HCT116 (cell line): ENCODE measurements at regions not wholly inside any gene's neighbourhood (a gene's known extent, or its start where the extent isn't known, plus 50 kb on each side); places are given as distances from the start of the nearest gene placed in this dataset.

Experiments
- ATAC-seq: fragments of 200-7000 bp; cut with Tn5 transposase; 2 replicates; pipeline ENCODE4 v1.9.1; 2020; ENCODE audit warnings: mild to moderate bottlenecking, moderate library complexity
- BruUV-seq: library from RNA; stranded (reverse); fragments of 400-500 nt; replicated peaks from 2 replicates; lab custom pipeline; 2021; lab: Mats Ljungman, UMichigan
- CTCF ChIA-PET: fragments of 300-600 bp; sonication (Branson Sonifier 250); formaldehyde crosslinking; loops from one replicate; lab custom pipeline; 2021; ENCODE audit warnings: antibody characterized with exemption; lab: Charles Lee
- POLR2A ChIA-PET: fragments of 300-600, 350-600 bp; sonication (Branson Sonifier 250); formaldehyde crosslinking; loops from one replicate; lab custom pipeline; 2021; ENCODE audit warnings: antibody characterized with exemption; lab: Charles Lee
- RAD21 ChIA-PET, 2 experiments: fragments of 300-600 bp; sonication (Branson Sonifier 250); formaldehyde crosslinking; loops; one replicate each; lab custom pipeline; 2023; ENCODE audit warnings: low total read pairs in 2 of 2; ENCODE audit not compliant: uncharacterized antibody in 2 of 2, unreplicated experiment in 2 of 2, low non-redundant PET in 1 of 2; lab: Charles Lee
- DNase-seq: peaks from one replicate; pipeline ENCODE4 v3.0.0-alpha.2; 2010; ENCODE audit warnings: low read depth, low spot score
- H2AFZ ChIP-seq: fragments of 200-600 bp; shearing (Covaris generic), sonication (generic); 2 replicates; pipeline ENCODE4 v1.6.1; 2017; ENCODE audit warnings: low read depth, mixed run types, mixed read lengths, antibody characterized with exemption, low read length; ENCODE audit not compliant: poor library complexity, severe bottlenecking
- H3K27ac ChIP-seq: 2 replicates; pipeline ENCODE4 v1.5.1; 2012; ENCODE audit warnings: low read depth, low read length
- H3K27me3 ChIP-seq: fragments of 200-600 bp; sonication (generic); 2 replicates; pipeline ENCODE4 v1.6.1; 2016; ENCODE audit warnings: mixed run types, low read length, mixed read lengths; ENCODE audit not compliant: insufficient read depth
- H3K36me3 ChIP-seq, 2 experiments: fragments of 200-500 bp in 1 of 2; fragments of 200-600 bp in 1 of 2; sonication (Bioruptor generic) in 1 of 2; sonication (generic) in 1 of 2; 2 replicates each; pipeline versions ENCODE4 v1.5.1 to v1.6.1; 2014 to 2016; ENCODE audit warnings: low read length in 2 of 2, inconsistent platforms in 1 of 2, mixed read lengths in 1 of 2, mixed run types in 1 of 2; ENCODE audit not compliant: insufficient read depth in 2 of 2, control insufficient read depth in 1 of 2
- H3K4me1 ChIP-seq, 2 experiments: fragments of 200-600 bp in 1 of 2; sonication (generic) in 1 of 2; 2 replicates each; pipeline versions ENCODE4 v1.5.1 to v1.6.1; 2012 to 2017; ENCODE audit warnings: low read length in 2 of 2, inconsistent platforms in 1 of 2, mild to moderate bottlenecking in 1 of 2, mixed read lengths in 1 of 2, mixed run types in 1 of 2, moderate library complexity in 1 of 2; ENCODE audit not compliant: insufficient read depth in 2 of 2, control insufficient read depth in 1 of 2
- H3K4me2 ChIP-seq: fragments of 200-600 bp; sonication (generic); 2 replicates; pipeline ENCODE4 v1.6.1; 2017; ENCODE audit warnings: mixed run types, low read length, mixed read lengths
- H3K4me3 ChIP-seq, 2 experiments: fragments of 200-600 bp in 1 of 2; sonication (generic) in 1 of 2; replicated peaks in 1 of 2; 2 replicates each; pipeline ENCODE4 v1.5.1; 2011 to 2016; ENCODE audit warnings: low read length in 2 of 2, control low read depth in 1 of 2, low read depth in 1 of 2, mild to moderate bottlenecking in 1 of 2, mixed read lengths in 1 of 2, mixed run types in 1 of 2
- H3K79me2 ChIP-seq: fragments of 200-600 bp; sonication (generic); 2 replicates; pipeline ENCODE4 v1.6.1; 2017; ENCODE audit warnings: mild to moderate bottlenecking, mixed run types, low read length, moderate library complexity, mixed read lengths; ENCODE audit not compliant: insufficient read depth
- H3K9ac ChIP-seq: fragments of 200-600 bp; sonication (generic); 2 replicates; pipeline ENCODE4 v1.6.1; 2016; ENCODE audit warnings: low read length, mixed read lengths
- H3K9me2 ChIP-seq: fragments of 200-600 bp; sonication (generic), shearing (Covaris generic); 2 replicates; pipeline ENCODE4 v1.6.1; 2017; ENCODE audit warnings: mixed run types, mild to moderate bottlenecking, moderate library complexity; ENCODE audit not compliant: insufficient read depth
- H3K9me3 ChIP-seq, 2 experiments: fragments of 200-500 bp in 1 of 2; fragments of 200-600 bp in 1 of 2; sonication (Bioruptor generic) in 1 of 2; sonication (generic) in 1 of 2; 2 replicates each; pipeline ENCODE4 v1.6.1; 2014 to 2017; ENCODE audit warnings: low read length in 2 of 2, mixed read lengths in 2 of 2, inconsistent platforms in 1 of 2, low read depth in 1 of 2, mild to moderate bottlenecking in 1 of 2, mixed run types in 1 of 2, moderate library complexity in 1 of 2; ENCODE audit not compliant: control insufficient read depth in 1 of 2, insufficient read depth in 1 of 2
- H4K20me1 ChIP-seq: fragments of 200-600 bp; sonication (generic), shearing (Covaris generic); 2 replicates; pipeline ENCODE4 v1.6.1; 2017; ENCODE audit warnings: mixed run types, mild to moderate bottlenecking, moderate library complexity; ENCODE audit not compliant: insufficient read depth
- EGR1 ChIP-seq: IDR thresholded peaks from 2 replicates; pipeline ENCODE4 v1.6.1; 2012; ENCODE audit warnings: low read depth
- EZH2phosphoT487 ChIP-seq: fragments of 200-600 bp; IDR thresholded peaks from 2 replicates; pipeline ENCODE4 v1.6.1; 2018; ENCODE audit warnings: antibody characterized with exemption, borderline replicate concordance
- FOSL1 ChIP-seq: IDR thresholded peaks from 2 replicates; pipeline ENCODE4 v1.6.1; 2012; ENCODE audit warnings: low read depth
- JUND ChIP-seq: IDR thresholded peaks from 2 replicates; pipeline ENCODE4 v1.6.1; 2012
- POLR2AphosphoS5 ChIP-seq: IDR thresholded peaks from 2 replicates; pipeline ENCODE4 v1.6.1; 2011; ENCODE audit warnings: mild to moderate bottlenecking, low read depth, low read length, moderate library complexity
- SP1 ChIP-seq: IDR thresholded peaks from 2 replicates; pipeline ENCODE4 v1.6.1; 2012; ENCODE audit warnings: low read depth
- SRF ChIP-seq: IDR thresholded peaks from 2 replicates; pipeline ENCODE4 v1.6.1; 2012; ENCODE audit warnings: low read depth
- YY1 ChIP-seq: IDR thresholded peaks from 2 replicates; pipeline ENCODE4 v1.6.1; 2011; ENCODE audit warnings: low read length, low read depth, moderate library complexity, mild to moderate bottlenecking; ENCODE audit not compliant: insufficient replicate concordance; ENCODE audit errors: extremely low read depth
- ZFX ChIP-seq: fragments of 450-650 bp; IDR thresholded peaks from 2 replicates; pipeline ENCODE4 v1.6.1; 2017
- ZNF274 ChIP-seq: fragments of 200-500 bp; sonication (Bioruptor generic); IDR thresholded peaks from 2 replicates; pipeline ENCODE4 v1.6.1; 2014; ENCODE audit warnings: mild to moderate bottlenecking, low read depth, low read length, inconsistent platforms
- intact Hi-C: fragments of 100-400 bp; cut with micrococcal nuclease; formaldehyde crosslinking; loops from 2 replicates; pipeline ENCODE4 v1.10.0; 2022
- TF ChIP-seq, protein P1 (sequence below), 3 experiments: fragments of 200-600 bp in 1 of 3; sonication (generic) in 1 of 3; IDR thresholded peaks in 2 of 3; conservative IDR thresholded peaks in 1 of 3; 2 replicates each; pipeline ENCODE4 v1.5.1; 2012 to 2017; ENCODE audit warnings: low read depth in 2 of 3, low read length in 2 of 3, antibody characterized with exemption in 1 of 3, borderline replicate concordance in 1 of 3, control low read depth in 1 of 3, mild to moderate bottlenecking in 1 of 3, mixed read lengths in 1 of 3, mixed run types in 1 of 3, moderate library complexity in 1 of 3; ENCODE audit not compliant: insufficient read depth in 1 of 3
- TF ChIP-seq, protein P2 (sequence below): IDR thresholded peaks from 2 replicates; pipeline ENCODE4 v1.6.1; 2011; ENCODE audit warnings: mild to moderate bottlenecking, low read length, moderate library complexity; ENCODE audit not compliant: insufficient replicate concordance; ENCODE audit errors: extremely low read depth

DNA sequence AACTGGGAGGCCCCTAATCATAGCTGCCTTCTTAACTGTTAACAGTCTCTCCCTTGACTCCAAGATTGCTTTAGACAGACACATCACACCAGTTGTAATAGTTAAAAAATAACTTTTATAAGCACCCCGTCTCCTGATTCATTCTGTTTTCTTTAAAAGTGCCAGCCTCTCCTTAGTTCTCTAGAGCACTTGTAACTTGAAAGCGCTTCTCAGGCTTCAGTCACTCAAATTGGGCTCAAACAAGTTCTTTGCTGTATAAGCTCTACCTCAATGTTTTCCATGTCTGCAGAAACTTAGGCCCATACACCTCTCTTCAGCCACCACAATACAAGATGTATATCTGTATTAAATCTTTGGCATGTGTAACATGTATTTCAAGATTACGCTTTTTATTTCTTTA is 169.6 kb downstream of the GABRG1 start:
- no peak for ATAC-seq
- intact Hi-C loops: no loop called here

More for the DNA sequence above, 169.6 kb downstream of the GABRG1 start:
- no peak overlapping the region for H3K27ac ChIP-seq
- H3K4me3 ChIP-seq: no peak overlapping the region
- no peaks in the 10 kb centered on the region for H3K9me2 ChIP-seq
- no peaks in the 10 kb centered on the region for H3K36me3 ChIP-seq
- BruUV-seq: no TSS peak
- no peaks in the 10 kb centered on the region for H3K79me2 ChIP-seq
- no peaks in the 10 kb centered on the region for H4K20me1 ChIP-seq
- H3K4me2 ChIP-seq: no peak overlapping the region
- H3K4me1 ChIP-seq: no peaks in the 10 kb centered on the region
- RAD21 ChIA-PET: no interaction called here
- no peak overlapping the region for H2AFZ ChIP-seq
- no peak for TF ChIP-seq FOSL1
- TF ChIP-seq JUND: no peak
- TF ChIP-seq, protein P1, sequence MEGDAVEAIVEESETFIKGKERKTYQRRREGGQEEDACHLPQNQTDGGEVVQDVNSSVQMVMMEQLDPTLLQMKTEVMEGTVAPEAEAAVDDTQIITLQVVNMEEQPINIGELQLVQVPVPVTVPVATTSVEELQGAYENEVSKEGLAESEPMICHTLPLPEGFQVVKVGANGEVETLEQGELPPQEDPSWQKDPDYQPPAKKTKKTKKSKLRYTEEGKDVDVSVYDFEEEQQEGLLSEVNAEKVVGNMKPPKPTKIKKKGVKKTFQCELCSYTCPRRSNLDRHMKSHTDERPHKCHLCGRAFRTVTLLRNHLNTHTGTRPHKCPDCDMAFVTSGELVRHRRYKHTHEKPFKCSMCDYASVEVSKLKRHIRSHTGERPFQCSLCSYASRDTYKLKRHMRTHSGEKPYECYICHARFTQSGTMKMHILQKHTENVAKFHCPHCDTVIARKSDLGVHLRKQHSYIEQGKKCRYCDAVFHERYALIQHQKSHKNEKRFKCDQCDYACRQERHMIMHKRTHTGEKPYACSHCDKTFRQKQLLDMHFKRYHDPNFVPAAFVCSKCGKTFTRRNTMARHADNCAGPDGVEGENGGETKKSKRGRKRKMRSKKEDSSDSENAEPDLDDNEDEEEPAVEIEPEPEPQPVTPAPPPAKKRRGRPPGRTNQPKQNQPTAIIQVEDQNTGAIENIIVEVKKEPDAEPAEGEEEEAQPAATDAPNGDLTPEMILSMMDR (IDR thresholded peaks at IDR 0.05 in 2 of 3, conservative IDR thresholded peaks at IDR 0.05 in 1 of 3; ENCODE audit: borderline replicate concordance in 1 of 3, insufficient read depth in 1 of 3, low read depth in 2 of 3, low read length in 2 of 3): no peak
- no peak for TF ChIP-seq EZH2phosphoT487
- TF ChIP-seq, protein P2, sequence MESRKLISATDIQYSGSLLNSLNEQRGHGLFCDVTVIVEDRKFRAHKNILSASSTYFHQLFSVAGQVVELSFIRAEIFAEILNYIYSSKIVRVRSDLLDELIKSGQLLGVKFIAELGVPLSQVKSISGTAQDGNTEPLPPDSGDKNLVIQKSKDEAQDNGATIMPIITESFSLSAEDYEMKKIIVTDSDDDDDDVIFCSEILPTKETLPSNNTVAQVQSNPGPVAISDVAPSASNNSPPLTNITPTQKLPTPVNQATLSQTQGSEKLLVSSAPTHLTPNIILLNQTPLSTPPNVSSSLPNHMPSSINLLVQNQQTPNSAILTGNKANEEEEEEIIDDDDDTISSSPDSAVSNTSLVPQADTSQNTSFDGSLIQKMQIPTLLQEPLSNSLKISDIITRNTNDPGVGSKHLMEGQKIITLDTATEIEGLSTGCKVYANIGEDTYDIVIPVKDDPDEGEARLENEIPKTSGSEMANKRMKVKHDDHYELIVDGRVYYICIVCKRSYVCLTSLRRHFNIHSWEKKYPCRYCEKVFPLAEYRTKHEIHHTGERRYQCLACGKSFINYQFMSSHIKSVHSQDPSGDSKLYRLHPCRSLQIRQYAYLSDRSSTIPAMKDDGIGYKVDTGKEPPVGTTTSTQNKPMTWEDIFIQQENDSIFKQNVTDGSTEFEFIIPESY: no peak
- no peak for TF ChIP-seq YY1
- no peak for TF ChIP-seq POLR2AphosphoS5
- TF ChIP-seq SP1: no peak
- no peak for TF ChIP-seq EGR1
- no peak for TF ChIP-seq ZNF274
- no peak for TF ChIP-seq ZFX
- no peak for TF ChIP-seq SRF
- TF ChIP-seq, all 23 proteins: peak for 0
- POLR2A ChIA-PET: no interaction called here
- CTCF ChIA-PET: no interaction called here
- Histone ChIP-seq H3K27me3 (no peaks in the 10 kb centered on the region), H3K9me3 (peaks cover 4 to 22% of the 10 kb centered on the region in 2 experiments; a peak in 2 of 4 replicates), H3K9ac (no peak overlapping the region)
- no peak for DNase-seq
